ENCODE measurements at regions not wholly inside any gene's neighbourhood (a gene's known extent, or its start where the extent isn't known, plus 50 kb on each side); places are given as distances from the start of the nearest gene placed in this dataset.
A peak's percentile ranks its signal among the peaks of the same experiment; 100 is the strongest.

DNA sequence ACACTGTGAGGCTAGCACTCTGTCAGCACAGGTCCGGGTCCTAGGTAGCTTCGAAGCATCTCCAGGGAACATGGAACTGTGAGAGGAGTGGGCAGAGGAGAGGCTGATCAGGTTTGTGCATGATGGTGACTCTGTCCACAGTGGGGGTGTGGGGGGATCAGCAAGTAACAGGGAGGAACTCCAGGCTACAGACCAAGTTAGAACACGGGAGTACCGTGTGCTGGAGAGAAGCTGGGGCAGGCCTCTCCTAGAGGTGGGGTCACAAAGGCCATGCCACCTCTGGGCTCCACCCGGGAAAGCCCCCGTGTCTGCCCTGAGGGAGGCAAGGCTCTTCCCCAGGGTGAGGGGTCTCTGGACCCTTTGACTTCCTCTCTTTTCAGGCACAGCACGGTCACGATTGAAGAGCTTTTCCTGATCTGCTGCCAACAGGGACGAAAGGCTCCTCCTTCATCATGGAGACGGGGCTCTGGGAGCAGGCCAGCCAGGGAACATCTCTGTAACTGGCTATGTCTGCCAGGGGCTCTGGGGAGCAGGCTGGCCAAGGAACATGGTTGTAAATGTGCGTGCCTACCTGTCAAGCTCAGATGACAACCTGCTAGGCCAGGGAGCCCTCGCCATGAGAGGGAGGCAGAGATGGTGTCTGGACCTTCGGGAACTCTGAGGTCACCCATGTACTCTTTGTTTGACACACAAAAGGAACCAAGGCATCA is 1476.1 kb downstream of the BRD1 start:
- Histone ChIP-seq H3K27me3 (ENCODE audit: control insufficient read depth, insufficient read depth, low read length) (no peaks in the 10 kb centered on the region; the same call in 1 of the 2 replicates), H3K4me3 (ENCODE audit: insufficient read depth, low read depth, low read length) (no peak overlapping the region), H3K36me3 (replicated peaks; ENCODE audit: control insufficient read depth, insufficient read depth, low read length) (no peaks in the 10 kb centered on the region)
- no peak for DNase-seq

DNA sequence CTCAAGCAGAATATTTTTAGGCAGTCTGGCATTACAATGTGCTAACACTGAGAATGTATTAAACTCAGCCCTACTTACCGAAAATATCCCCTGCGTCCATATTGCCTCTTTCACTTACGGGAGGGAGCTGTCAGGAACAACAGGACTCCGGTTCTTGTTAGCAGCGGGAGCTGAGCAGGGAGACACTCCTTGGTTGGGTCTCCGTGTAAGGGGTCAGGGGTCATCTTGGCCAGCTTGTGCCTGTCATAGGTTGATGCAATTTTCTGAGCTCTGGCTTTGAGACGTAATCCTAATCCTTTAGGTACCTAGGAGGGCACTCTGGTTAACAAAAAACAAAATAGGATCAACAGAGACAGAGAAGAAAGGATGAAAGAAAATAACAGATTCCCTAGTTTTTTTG is 1477.2 kb downstream of the BRD1 start:
- peak; percentile 37 for DNase-seq
- no peak overlapping the region for H3K4me3 ChIP-seq (ENCODE audit: insufficient read depth, low read depth, low read length)
- H3K36me3 ChIP-seq (replicated peaks; ENCODE audit: control insufficient read depth, insufficient read depth, low read length): no peaks in the 10 kb centered on the region
- no peaks in the 10 kb centered on the region; the same call in 1 of the 2 replicates for H3K27me3 ChIP-seq (ENCODE audit: control insufficient read depth, insufficient read depth, low read length)

DNA sequence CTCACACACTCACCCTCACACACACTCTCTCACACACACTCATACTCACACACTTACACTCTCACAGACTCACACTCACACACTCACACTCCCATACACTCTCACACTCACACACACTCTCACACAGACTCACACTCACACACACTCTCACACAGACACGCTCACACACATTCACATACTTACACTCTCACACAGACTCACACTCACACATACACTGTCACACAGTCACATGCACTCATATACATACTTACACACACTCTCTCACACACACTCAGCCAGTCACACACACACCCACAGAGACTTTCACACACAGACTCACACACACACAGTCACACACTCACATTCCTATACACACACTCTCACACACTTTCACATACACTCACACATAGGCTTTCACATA is 1478.8 kb downstream of the BRD1 start:
- H3K36me3 ChIP-seq (replicated peaks; ENCODE audit: control insufficient read depth, insufficient read depth, low read length): no peaks in the 10 kb centered on the region
- no peaks in the 10 kb centered on the region; the same call in 1 of the 2 replicates for H3K27me3 ChIP-seq (ENCODE audit: control insufficient read depth, insufficient read depth, low read length)
- DNase-seq: no peak
- H3K4me3 ChIP-seq (ENCODE audit: insufficient read depth, low read depth, low read length): no peak overlapping the region

DNA sequence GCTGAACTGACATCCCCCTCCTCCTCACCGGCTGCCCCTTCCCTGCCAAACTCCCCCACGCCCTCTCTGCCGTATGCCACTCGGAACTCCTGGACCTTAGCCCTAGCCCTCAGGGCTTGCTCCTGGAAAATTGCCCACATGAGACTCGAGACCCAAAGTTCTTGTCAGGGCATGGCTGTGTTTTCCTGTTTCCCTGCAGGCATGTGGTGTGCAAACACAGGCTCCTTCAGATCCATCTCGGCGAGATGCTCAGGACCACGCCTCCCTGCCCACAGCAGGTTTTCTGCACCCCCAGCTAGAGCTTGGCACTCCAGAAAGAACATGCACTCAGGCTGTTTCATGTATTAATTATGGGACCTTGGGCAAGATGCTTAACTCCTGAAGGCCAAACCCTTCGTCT is 1480.4 kb downstream of the BRD1 start:
- Histone ChIP-seq H3K4me3 (ENCODE audit: insufficient read depth, low read depth, low read length) (no peak overlapping the region), H3K36me3 (replicated peaks; ENCODE audit: control insufficient read depth, insufficient read depth, low read length) (no peaks in the 10 kb centered on the region), H3K27me3 (ENCODE audit: control insufficient read depth, insufficient read depth, low read length) (peaks cover 4% of the 10 kb centered on the region)
- no peak for DNase-seq

DNA sequence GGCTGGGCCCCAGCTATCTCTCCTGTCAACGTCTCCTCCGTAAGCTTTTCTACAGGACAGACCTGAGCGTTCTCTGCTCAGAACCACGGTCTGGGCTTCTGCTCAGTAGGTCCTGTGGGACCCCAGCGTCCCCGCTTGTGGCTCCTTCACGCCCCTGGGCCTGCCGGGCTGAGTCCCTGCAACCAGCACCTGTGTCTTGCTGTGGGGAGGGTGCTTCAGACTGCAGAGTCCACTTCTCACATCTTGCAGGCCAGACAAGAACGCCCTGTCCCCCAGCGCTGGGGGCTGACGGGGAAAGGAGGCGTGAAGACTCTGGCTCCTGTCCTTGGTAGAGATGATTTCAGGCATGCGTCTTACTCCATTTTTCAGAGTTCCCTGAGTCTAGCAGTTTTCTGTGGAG is 1480.8 kb downstream of the BRD1 start:
- Histone ChIP-seq H3K4me3 (ENCODE audit: insufficient read depth, low read depth, low read length) (no peak overlapping the region), H3K36me3 (replicated peaks; ENCODE audit: control insufficient read depth, insufficient read depth, low read length) (no peaks in the 10 kb centered on the region), H3K27me3 (ENCODE audit: control insufficient read depth, insufficient read depth, low read length) (peaks cover 8% of the 10 kb centered on the region)
- DNase-seq: no peak

DNA sequence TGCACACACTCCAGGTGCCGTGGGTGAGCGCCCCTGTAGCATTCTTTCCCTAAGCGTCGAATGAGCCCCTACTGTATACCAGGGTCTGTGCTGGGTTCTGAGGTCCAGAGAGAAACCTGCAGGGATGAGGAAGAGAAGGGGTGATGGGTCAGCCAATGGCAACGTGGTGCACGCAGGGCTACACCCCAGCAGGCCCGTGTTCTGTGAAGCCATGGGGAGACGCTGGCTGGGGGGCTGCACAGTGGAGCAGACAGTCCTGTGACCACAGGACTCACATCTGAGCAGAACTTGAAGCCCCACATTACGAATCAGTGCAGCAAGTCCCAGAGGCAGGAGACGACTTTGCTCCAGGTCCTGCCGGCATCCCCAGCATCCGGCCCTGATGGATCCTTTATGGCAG is 1481.4 kb downstream of the BRD1 start:
- Histone ChIP-seq H3K27me3 (ENCODE audit: control insufficient read depth, insufficient read depth, low read length) (peaks cover 14% of the 10 kb centered on the region), H3K4me3 (ENCODE audit: insufficient read depth, low read depth, low read length) (no peak overlapping the region), H3K36me3 (replicated peaks; ENCODE audit: control insufficient read depth, insufficient read depth, low read length) (no peaks in the 10 kb centered on the region)
- DNase-seq: no peak

DNA sequence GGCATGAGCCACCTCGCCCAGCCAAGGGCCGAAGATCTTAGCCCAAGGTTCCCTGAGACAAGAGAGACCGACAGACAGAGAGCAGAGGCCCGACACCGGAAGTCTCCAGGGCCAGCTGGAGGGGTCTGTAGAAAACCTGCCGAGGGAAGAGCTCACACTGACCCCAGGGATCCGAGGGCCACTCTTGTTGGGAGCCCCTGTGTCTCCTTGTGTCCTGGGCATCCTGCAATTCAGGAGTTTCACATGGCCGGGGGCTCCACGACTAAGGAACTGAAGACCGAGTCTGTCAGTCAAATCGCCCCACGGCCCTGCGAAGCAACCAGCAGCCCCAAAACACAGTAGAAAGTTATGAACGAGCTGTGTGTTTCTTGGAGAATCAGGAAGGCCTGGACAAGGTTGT is 1482.0 kb downstream of the BRD1 start:
- no peak for DNase-seq

DNA sequence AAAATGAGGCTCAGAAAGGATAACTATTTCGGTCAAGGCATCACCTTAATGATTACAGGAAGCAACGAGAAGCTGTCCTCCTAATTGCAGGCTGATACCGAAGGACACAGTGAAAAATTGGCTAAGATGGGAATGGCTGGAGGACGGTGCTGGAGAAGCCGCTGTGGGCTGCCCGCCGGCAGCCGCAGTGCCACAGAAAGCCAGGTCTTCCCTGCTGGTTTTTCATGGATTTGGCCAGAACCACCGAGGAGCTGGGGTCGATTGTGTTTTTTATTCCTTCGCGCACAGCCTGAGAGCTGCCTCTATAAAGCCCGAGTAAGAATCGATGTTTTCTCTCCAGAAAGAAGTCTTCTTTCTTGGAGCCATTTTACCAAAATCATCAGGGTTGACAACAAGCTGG is 1484.2 kb downstream of the BRD1 start:
- Histone ChIP-seq H3K27me3 (ENCODE audit: control insufficient read depth, insufficient read depth, low read length) (peaks cover 24% of the 10 kb centered on the region), H3K36me3 (replicated peaks; ENCODE audit: control insufficient read depth, insufficient read depth, low read length) (no peaks in the 10 kb centered on the region), H3K4me3 (ENCODE audit: insufficient read depth, low read depth, low read length) (no peak overlapping the region)
- peak; percentile 53 for DNase-seq

More for the DNA sequence above, 1482.0 kb downstream of the BRD1 start:
- no peak overlapping the region for H3K4me3 ChIP-seq (ENCODE audit: insufficient read depth, low read depth, low read length)
- no peaks in the 10 kb centered on the region for H3K36me3 ChIP-seq (replicated peaks; ENCODE audit: control insufficient read depth, insufficient read depth, low read length)
- peaks cover 20% of the 10 kb centered on the region for H3K27me3 ChIP-seq (ENCODE audit: control insufficient read depth, insufficient read depth, low read length)

DNA sequence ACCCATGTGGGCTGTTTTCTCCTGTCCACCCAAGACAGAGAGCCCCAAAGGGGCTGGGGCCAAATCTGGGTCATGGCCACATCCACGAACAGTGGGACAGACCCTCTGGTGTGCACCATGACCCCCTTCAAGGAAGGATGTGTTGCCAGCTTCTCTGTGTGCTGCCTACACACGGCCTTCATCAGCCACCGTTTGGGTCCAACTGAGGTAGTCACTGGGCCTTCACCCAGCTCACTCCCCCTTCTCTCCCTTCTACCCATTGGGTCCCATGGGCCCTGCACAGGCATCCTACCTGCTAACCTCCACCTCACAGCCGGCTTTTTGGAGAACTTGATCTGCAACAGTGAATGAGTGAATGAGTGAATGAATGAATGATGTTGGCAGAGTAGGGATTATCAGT is 1484.9 kb downstream of the BRD1 start:
- no peaks in the 10 kb centered on the region for H3K36me3 ChIP-seq (replicated peaks; ENCODE audit: control insufficient read depth, insufficient read depth, low read length)
- DNase-seq: no peak
- peaks cover 24% of the 10 kb centered on the region for H3K27me3 ChIP-seq (ENCODE audit: control insufficient read depth, insufficient read depth, low read length)
- no peak overlapping the region for H3K4me3 ChIP-seq (ENCODE audit: insufficient read depth, low read depth, low read length)

DNA sequence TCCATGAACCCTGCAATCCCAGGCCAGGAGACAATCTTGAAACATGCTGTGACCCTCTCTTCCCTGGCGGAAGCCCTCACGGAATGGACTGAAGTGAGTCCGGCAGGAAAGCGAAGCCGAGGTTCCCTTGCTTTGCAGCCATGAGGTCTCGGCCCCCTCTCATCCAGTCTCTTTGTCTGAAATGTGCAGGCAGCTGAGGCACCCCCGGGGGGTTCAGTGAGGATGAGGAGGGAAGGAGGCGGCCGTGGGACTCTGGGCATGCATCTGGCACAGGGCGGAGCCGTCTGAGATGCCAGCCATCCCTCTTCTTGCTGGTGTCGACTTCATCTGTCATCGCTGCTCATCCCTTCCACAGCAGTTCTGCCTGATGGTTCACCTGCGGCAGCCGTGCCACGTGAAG is 1485.7 kb downstream of the BRD1 start:
- Histone ChIP-seq H3K36me3 (replicated peaks; ENCODE audit: control insufficient read depth, insufficient read depth, low read length) (no peaks in the 10 kb centered on the region), H3K4me3 (ENCODE audit: insufficient read depth, low read depth, low read length) (no peak overlapping the region), H3K27me3 (ENCODE audit: control insufficient read depth, insufficient read depth, low read length) (peaks cover 24% of the 10 kb centered on the region)
- peak; percentile 33 for DNase-seq

DNA sequence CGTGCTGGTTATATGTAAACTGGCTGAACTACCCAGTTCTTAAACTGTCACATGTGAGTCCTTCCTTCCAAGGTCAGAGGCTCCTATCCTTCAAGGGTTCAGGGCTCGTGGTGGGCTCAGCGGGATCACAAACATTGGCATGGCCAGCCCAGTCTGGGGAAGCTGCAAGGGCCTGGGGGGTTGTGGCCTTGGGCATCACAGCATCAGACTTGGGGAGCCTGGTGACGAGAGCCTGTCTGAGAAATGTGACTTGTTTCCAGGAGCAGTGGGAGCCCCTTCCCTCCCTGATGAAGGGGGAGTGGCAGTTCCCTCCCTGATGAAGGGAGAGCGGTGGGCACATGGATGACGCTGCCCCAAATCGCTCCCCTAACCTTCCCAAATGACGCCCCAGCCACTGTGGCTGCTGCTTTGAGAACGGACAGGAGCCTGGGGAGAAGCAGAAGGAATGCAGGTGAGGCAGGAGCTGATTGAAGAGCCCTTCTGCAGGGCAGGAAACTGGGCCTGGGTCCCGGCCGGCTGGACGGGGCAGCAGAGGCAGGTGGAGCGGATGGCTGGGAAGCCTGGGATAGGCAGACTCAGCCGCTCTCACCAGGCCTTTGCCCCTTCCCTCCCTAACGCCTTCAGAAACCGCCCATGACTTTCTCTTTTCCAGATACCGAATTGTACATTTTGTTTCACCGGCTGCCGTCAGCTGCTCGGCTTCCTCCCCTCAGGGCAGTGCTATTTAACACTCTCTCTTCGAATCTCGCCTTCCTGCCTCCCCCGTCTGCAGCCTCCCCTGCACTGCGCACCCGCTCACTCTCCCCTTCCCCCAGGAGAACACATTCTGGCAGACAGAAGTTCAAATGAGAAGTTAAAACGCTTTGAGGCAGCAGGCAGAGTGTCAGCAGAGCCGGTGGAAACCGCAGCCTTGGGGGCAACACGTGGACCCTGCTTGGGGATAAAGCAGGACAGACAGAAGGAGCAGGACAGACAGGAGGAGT is 1486.7 kb downstream of the BRD1 start:
- no peak overlapping the region for H3K4me3 ChIP-seq (ENCODE audit: insufficient read depth, low read depth, low read length)
- H3K36me3 ChIP-seq (replicated peaks; ENCODE audit: control insufficient read depth, insufficient read depth, low read length): no peaks in the 10 kb centered on the region
- DNase-seq: peak; percentile 57
- peaks cover 24% of the 10 kb centered on the region for H3K27me3 ChIP-seq (ENCODE audit: control insufficient read depth, insufficient read depth, low read length)

DNA sequence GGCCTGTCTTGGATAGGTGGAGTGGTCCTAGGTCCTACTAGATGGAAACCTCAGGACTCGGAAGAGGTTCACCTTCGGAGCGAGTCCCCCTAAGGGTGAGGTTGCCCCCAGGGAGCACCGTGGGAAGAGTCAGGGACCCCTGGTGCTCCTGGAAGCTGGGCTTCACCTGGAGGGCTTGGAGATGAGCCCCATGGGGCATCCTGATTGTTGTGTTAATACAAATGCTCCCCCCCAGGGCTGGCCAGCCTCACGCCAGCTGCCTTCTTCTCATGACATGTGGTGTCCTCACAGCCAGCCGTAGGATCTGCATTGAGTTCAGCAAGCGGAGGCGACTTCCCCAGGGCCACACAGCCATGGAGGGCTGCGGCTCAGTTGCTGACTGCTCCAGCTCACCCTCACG is 1487.5 kb downstream of the BRD1 start:
- H3K4me3 ChIP-seq (ENCODE audit: insufficient read depth, low read depth, low read length): no peak overlapping the region
- peaks cover 24% of the 10 kb centered on the region for H3K27me3 ChIP-seq (ENCODE audit: control insufficient read depth, insufficient read depth, low read length)
- DNase-seq: peak; percentile 33
- no peaks in the 10 kb centered on the region for H3K36me3 ChIP-seq (replicated peaks; ENCODE audit: control insufficient read depth, insufficient read depth, low read length)

DNA sequence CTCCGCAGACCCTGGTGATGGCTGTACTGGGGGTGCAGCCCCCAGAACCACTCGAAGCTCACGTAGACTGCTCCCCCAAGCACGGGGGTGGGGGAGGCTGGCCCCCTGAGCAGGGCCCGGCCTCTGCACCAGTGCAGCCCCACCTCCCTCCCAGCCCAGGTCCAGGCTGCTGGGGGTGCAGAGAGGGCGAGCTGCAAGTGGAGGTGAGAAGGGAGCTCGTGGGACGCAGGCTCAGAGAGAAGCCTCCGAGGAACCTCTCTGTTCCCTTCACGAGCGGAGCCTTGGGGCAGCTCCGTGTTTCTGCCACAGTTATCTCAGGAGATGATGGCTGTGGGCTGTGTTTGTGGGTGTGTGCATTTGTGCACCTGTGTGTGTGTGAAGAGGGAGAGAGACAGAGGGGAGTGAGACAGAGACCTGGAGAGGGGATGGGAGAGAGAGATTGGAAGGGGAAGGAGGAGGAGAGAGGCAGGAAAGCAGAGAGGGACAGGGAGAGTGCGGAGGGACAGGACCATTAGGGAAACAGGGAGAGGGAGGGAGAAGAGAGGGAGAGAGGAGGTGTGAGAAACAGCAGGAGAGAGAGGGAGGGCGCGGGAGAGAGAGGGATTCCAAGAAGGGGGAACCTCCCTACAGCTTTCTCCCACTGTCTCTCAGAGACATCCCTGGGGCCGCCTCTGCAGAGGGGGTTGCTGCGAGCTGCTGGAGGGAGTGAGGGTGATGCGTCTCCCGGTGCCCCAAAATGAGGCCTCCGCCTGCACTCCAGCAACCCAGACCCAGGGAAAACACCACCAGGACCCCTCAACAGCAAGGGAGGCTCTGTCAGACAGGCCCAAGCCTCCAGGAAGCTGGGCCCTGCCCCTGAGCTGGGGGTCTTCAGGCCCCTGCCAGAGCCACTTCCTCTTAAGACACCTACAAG is 1488.6 kb downstream of the BRD1 start:
- H3K27me3 ChIP-seq (ENCODE audit: control insufficient read depth, insufficient read depth, low read length): peaks cover 24% of the 10 kb centered on the region
- H3K4me3 ChIP-seq (ENCODE audit: insufficient read depth, low read depth, low read length): no peak overlapping the region
- peak; percentile 64 for DNase-seq
- H3K36me3 ChIP-seq (replicated peaks; ENCODE audit: control insufficient read depth, insufficient read depth, low read length): no peaks in the 10 kb centered on the region

All from H7 (cell line).